Tibial artery (tissue), 4 donors: ENCODE measurements at regions not wholly inside any gene's neighbourhood (a gene's known extent, or its start where the extent isn't known, plus 50 kb on each side); places are given as distances from the start of the nearest gene placed in this dataset.

ENCODE experiments used
- DNase-seq, 2 donors: peaks; one replicate each; pipeline ENCODE4 v3.0.0-alpha.2; 2019
- H3K27ac ChIP-seq, 2 donors: fragments of 200-600 bp; sonication (generic) in 1 of 2; 1 replicate in 1 of 2; 2 replicates in 1 of 2; pipeline ENCODE4 v1.5.1; 2018 to 2019; ENCODE audit warnings: mild to moderate bottlenecking in 1 of 2
- H3K27me3 ChIP-seq, 2 donors: fragments of 200-600 bp; sonication (generic) in 1 of 2; one replicate each; pipeline versions ENCODE4 v1.5.1 to v1.6.0; 2016 to 2019
- H3K36me3 ChIP-seq, 3 donors: fragments of 200-600 bp; sonication (generic) in 2 of 3; one replicate each; pipeline ENCODE4 v1.5.1; 2016 to 2019; ENCODE audit warnings: mild to moderate bottlenecking in 2 of 3
- H3K4me1 ChIP-seq, 4 donors: fragments of 200-600 bp; sonication (generic) in 2 of 4; 1 replicate in 3 of 4; 2 replicates in 1 of 4; pipeline ENCODE4 v1.5.1; 2016 to 2019
- H3K4me3 ChIP-seq, 2 donors: fragments of 200-600 bp; sonication (generic) in 1 of 2; 1 replicate in 1 of 2; 2 replicates in 1 of 2; pipeline ENCODE4 v1.5.1; 2018 to 2019; ENCODE audit warnings: mild to moderate bottlenecking in 2 of 2
- H3K9me3 ChIP-seq, 3 donors: fragments of 200-600 bp; sonication (generic) in 1 of 3; one replicate each; pipeline ENCODE4 v1.5.1; 2016 to 2019
- intact Hi-C: fragments of 100-400 bp; cut with DNase I; formaldehyde crosslinking; loops from one replicate; pipeline ENCODE4 v1.15.0; 2023; ENCODE audit warnings: low total_unique reads
- TF ChIP-seq, protein P1 (sequence below), 2 experiments: fragments of 200-600 bp in 1 of 2; fragments of 450-650 bp in 1 of 2; IDR thresholded peaks; one replicate each; pipeline ENCODE4 v1.5.1; 2017 to 2019; ENCODE audit warnings: antibody characterized with exemption in 2 of 2, mild to moderate bottlenecking in 1 of 2, moderate library complexity in 1 of 2

- H3K27ac ChIP-seq: peak overlapping the region; percentile 49 to 56
- DNase-seq: no peak
- no peaks in the 10 kb centered on the region for H3K27me3 ChIP-seq
- intact Hi-C loops: no loop called here
- H3K36me3 ChIP-seq: no peaks in the 10 kb centered on the region
- peaks cover 0 to 15% (median 8%) of the 10 kb centered on the region in 4 donors for H3K4me1 ChIP-seq
- no peaks in the 10 kb centered on the region for H3K9me3 ChIP-seq
- TF ChIP-seq, protein P1, sequence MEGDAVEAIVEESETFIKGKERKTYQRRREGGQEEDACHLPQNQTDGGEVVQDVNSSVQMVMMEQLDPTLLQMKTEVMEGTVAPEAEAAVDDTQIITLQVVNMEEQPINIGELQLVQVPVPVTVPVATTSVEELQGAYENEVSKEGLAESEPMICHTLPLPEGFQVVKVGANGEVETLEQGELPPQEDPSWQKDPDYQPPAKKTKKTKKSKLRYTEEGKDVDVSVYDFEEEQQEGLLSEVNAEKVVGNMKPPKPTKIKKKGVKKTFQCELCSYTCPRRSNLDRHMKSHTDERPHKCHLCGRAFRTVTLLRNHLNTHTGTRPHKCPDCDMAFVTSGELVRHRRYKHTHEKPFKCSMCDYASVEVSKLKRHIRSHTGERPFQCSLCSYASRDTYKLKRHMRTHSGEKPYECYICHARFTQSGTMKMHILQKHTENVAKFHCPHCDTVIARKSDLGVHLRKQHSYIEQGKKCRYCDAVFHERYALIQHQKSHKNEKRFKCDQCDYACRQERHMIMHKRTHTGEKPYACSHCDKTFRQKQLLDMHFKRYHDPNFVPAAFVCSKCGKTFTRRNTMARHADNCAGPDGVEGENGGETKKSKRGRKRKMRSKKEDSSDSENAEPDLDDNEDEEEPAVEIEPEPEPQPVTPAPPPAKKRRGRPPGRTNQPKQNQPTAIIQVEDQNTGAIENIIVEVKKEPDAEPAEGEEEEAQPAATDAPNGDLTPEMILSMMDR (IDR thresholded peaks at IDR 0.05): no peak
- H3K4me3 ChIP-seq: peak overlapping the region in 1 of 2 donors; percentile 16
These were observed 161.4 kb upstream of the KCNJ16 start for GRCh38 chr17:69913616-69914015.

DNA sequence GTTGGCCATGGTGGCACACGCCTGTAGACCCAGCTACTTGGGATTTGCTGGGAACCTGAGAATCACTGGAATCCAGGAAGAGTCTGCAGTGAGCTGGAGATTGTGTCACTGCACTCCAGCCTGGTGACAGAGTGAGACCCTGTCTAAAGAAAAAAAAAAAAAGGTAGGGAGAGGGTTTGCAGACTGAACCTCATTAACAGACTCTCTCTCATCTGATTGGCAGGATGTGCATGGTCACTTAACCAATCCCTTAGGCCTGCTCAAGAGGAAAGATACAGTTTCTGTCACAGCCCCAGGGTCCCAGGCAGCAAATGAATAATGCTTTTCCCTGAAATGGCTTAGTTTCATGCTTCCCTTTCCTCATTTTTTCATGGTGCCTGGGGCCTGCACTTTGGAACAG is 160.5 kb upstream of the KCNJ16 start:
- no peak for DNase-seq
- TF ChIP-seq, protein P1 (IDR thresholded peaks at IDR 0.05): no peak
- Histone ChIP-seq H3K27me3 (no peaks in the 10 kb centered on the region), H3K27ac (no peak overlapping the region), H3K36me3 (no peaks in the 10 kb centered on the region), H3K4me1 (peaks cover 0 to 11% (median 8%) of the 10 kb centered on the region in 4 donors), H3K9me3 (no peaks in the 10 kb centered on the region), H3K4me3 (no peak overlapping the region)
- intact Hi-C loops: no loop called here

DNA sequence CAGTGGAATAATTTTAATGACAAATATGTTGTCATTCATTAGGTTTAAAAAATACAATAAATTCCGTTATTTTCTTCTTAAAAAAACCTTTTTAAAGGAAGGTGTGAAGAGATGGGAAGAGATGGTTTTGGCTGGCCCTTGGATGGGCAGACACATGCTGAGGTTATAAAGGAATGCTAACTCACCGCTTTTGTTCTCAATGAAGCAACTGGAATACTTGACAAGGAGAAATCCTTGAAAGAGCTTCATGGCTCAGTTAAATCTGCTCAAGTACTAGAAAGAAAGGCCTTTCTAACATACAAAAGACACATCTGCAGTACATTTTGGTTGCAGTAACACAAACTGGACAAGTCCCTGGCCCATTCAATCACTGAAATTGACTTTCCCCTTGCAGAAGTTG is 158.3 kb upstream of the KCNJ16 start:
- no peak for DNase-seq

GRCh38 chr17:69918164-69918563 is 156.9 kb upstream of the KCNJ16 start:
- H3K4me1 ChIP-seq: peaks cover 0 to 6% (median 5%) of the 10 kb centered on the region in 4 donors
- no peak for DNase-seq
- H3K9me3 ChIP-seq: no peaks in the 10 kb centered on the region
- intact Hi-C loops: no loop called here
- no peaks in the 10 kb centered on the region for H3K36me3 ChIP-seq
- H3K27me3 ChIP-seq: no peaks in the 10 kb centered on the region
- TF ChIP-seq, protein P1 (IDR thresholded peaks at IDR 0.05): no peak
- H3K27ac ChIP-seq: no peak overlapping the region
- H3K4me3 ChIP-seq: no peak overlapping the region

More for the DNA sequence above, 158.3 kb upstream of the KCNJ16 start:
- Histone ChIP-seq H3K27me3 (no peaks in the 10 kb centered on the region), H3K36me3 (no peaks in the 10 kb centered on the region), H3K9me3 (no peaks in the 10 kb centered on the region), H3K4me3 (no peak overlapping the region), H3K27ac (no peak overlapping the region), H3K4me1 (peaks cover 0 to 11% (median 8%) of the 10 kb centered on the region in 4 donors)
- intact Hi-C loops: no loop called here
- TF ChIP-seq, protein P1 (IDR thresholded peaks at IDR 0.05): no peak

- Histone ChIP-seq H3K9me3 (no peaks in the 10 kb centered on the region), H3K4me1 (no peaks in the 10 kb centered on the region), H3K27me3 (no peaks in the 10 kb centered on the region), H3K36me3 (no peaks in the 10 kb centered on the region), H3K27ac (no peak overlapping the region), H3K4me3 (no peak overlapping the region)
- intact Hi-C loops: no loop called here
- DNase-seq: no peak
- TF ChIP-seq, protein P1 (IDR thresholded peaks at IDR 0.05): no peak
These were observed 155.2 kb upstream of the KCNJ16 start for GRCh38 chr17:69919789-69920188.

GRCh38 chr17:69921046-69921445 is 154.0 kb upstream of the KCNJ16 start:
- intact Hi-C loops: no loop called here
- H3K4me1 ChIP-seq: no peaks in the 10 kb centered on the region
- no peak overlapping the region for H3K27ac ChIP-seq
- no peaks in the 10 kb centered on the region for H3K9me3 ChIP-seq
- H3K4me3 ChIP-seq: no peak overlapping the region
- no peaks in the 10 kb centered on the region for H3K27me3 ChIP-seq
- no peaks in the 10 kb centered on the region for H3K36me3 ChIP-seq
- no peak for DNase-seq
- TF ChIP-seq, protein P1 (IDR thresholded peaks at IDR 0.05): no peak
